ENCODE measurements at regions not wholly inside any gene's neighbourhood (a gene's known extent, or its start where the extent isn't known, plus 50 kb on each side); places are given as distances from the start of the nearest gene placed in this dataset.

- TF ChIP-seq RXRA (IDR thresholded peaks at IDR 0.05) (no peak), FOXA1 (IDR thresholded peaks at IDR 0.05) (no peak), JUND (IDR thresholded peaks at IDR 0.05) (no peak), TAF1 (conservative IDR thresholded peaks at IDR 0.05) (no peak), SP1 (IDR thresholded peaks at IDR 0.05) (no peak), HNF4G (IDR thresholded peaks at IDR 0.05) (no peak), NR2F2 (IDR thresholded peaks at IDR 0.05) (no peak), EGR1 (IDR thresholded peaks at IDR 0.05; ENCODE audit: low read depth in 2 of 2) (no peak), RAD21 (IDR thresholded peaks at IDR 0.05) (no peak), HNF4A (conservative IDR thresholded peaks at IDR 0.05) (no peak)
- no peak overlapping the region for H3K9ac ChIP-seq (ENCODE audit: low read depth in 1 of 2, low read length in 2 of 2)
- H3K27ac ChIP-seq (ENCODE audit: low read depth in 1 of 2, low read length in 2 of 2), result no peak overlapping the region
- H3K27me3 ChIP-seq (ENCODE audit: control insufficient read depth in 4 of 4, insufficient read depth in 4 of 4, low read length in 3 of 4), result no peaks in the 10 kb centered on the region
- no peak overlapping the region for H3K4me3 ChIP-seq (ENCODE audit: low read depth in 1 of 3, low read length in 3 of 3)
- WGBS, result 89% methylated on average over 1 of the region's 1 CpG
- no peak for DNase-seq (ENCODE audit: low spot score)
- H3K4me1 ChIP-seq (ENCODE audit: control insufficient read depth in 4 of 4, insufficient read depth in 4 of 4, low read length in 3 of 4), result no peaks in the 10 kb centered on the region
- no peaks in the 10 kb centered on the region for H3K9me3 ChIP-seq (ENCODE audit: control insufficient read depth in 4 of 4, low read length in 3 of 4)
- no peaks in the 10 kb centered on the region for H3K36me3 ChIP-seq (ENCODE audit: control insufficient read depth in 4 of 4, insufficient read depth in 3 of 4, low read depth in 1 of 4, low read length in 3 of 4)
These were observed 834.5 kb upstream of the ADGRL2 start for GRCh38 chr1:80966266-80966665.

GRCh38 chr1:80962564-80962963 is 838.2 kb upstream of the ADGRL2 start:
- H3K9me3 ChIP-seq (ENCODE audit: control insufficient read depth in 4 of 4, low read length in 3 of 4), result no peaks in the 10 kb centered on the region
- H3K9ac ChIP-seq (ENCODE audit: low read depth in 1 of 2, low read length in 2 of 2), result no peak overlapping the region
- DNase-seq (ENCODE audit: low spot score), result no peak
- H3K27ac ChIP-seq (ENCODE audit: low read depth in 1 of 2, low read length in 2 of 2), result no peak overlapping the region
- 96% methylated on average over 1 of the region's 1 CpG for WGBS
- no peaks in the 10 kb centered on the region for H3K36me3 ChIP-seq (ENCODE audit: control insufficient read depth in 4 of 4, insufficient read depth in 3 of 4, low read depth in 1 of 4, low read length in 3 of 4)
- TF ChIP-seq, protein P1, sequence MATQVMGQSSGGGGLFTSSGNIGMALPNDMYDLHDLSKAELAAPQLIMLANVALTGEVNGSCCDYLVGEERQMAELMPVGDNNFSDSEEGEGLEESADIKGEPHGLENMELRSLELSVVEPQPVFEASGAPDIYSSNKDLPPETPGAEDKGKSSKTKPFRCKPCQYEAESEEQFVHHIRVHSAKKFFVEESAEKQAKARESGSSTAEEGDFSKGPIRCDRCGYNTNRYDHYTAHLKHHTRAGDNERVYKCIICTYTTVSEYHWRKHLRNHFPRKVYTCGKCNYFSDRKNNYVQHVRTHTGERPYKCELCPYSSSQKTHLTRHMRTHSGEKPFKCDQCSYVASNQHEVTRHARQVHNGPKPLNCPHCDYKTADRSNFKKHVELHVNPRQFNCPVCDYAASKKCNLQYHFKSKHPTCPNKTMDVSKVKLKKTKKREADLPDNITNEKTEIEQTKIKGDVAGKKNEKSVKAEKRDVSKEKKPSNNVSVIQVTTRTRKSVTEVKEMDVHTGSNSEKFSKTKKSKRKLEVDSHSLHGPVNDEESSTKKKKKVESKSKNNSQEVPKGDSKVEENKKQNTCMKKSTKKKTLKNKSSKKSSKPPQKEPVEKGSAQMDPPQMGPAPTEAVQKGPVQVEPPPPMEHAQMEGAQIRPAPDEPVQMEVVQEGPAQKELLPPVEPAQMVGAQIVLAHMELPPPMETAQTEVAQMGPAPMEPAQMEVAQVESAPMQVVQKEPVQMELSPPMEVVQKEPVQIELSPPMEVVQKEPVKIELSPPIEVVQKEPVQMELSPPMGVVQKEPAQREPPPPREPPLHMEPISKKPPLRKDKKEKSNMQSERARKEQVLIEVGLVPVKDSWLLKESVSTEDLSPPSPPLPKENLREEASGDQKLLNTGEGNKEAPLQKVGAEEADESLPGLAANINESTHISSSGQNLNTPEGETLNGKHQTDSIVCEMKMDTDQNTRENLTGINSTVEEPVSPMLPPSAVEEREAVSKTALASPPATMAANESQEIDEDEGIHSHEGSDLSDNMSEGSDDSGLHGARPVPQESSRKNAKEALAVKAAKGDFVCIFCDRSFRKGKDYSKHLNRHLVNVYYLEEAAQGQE (IDR thresholded peaks at IDR 0.05), result no peak
- TF ChIP-seq RAD21 (IDR thresholded peaks at IDR 0.05) (no peak), GABPA (IDR thresholded peaks at IDR 0.05 in 1 of 2, conservative IDR thresholded peaks at IDR 0.05 in 1 of 2) (no peak), HNF4A (conservative IDR thresholded peaks at IDR 0.05) (no peak), YY1 (IDR thresholded peaks at IDR 0.05) (no peak), FOXA1 (IDR thresholded peaks at IDR 0.05) (no peak), HNF4G (IDR thresholded peaks at IDR 0.05) (no peak), FOXA2 (IDR thresholded peaks at IDR 0.05) (no peak), RXRA (IDR thresholded peaks at IDR 0.05) (no peak), ZBTB33 (IDR thresholded peaks at IDR 0.05) (no peak), CTCF (IDR thresholded peaks at IDR 0.05; ENCODE audit: low read depth, low read length, missing input control) (no peak), NR2F2 (IDR thresholded peaks at IDR 0.05) (no peak), SP1 (IDR thresholded peaks at IDR 0.05) (no peak), EGR1 (IDR thresholded peaks at IDR 0.05; ENCODE audit: low read depth in 2 of 2) (no peak), JUND (IDR thresholded peaks at IDR 0.05) (no peak), MAX (IDR thresholded peaks at IDR 0.05) (no peak)
- TF ChIP-seq, protein P2, sequence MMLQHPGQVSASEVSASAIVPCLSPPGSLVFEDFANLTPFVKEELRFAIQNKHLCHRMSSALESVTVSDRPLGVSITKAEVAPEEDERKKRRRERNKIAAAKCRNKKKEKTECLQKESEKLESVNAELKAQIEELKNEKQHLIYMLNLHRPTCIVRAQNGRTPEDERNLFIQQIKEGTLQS (IDR thresholded peaks at IDR 0.05), result no peak
- H3K4me1 ChIP-seq (ENCODE audit: control insufficient read depth in 4 of 4, insufficient read depth in 4 of 4, low read length in 3 of 4), result no peaks in the 10 kb centered on the region
- no peaks in the 10 kb centered on the region for H3K27me3 ChIP-seq (ENCODE audit: control insufficient read depth in 4 of 4, insufficient read depth in 4 of 4, low read length in 3 of 4)
- no peak overlapping the region for H3K4me3 ChIP-seq (ENCODE audit: low read depth in 1 of 3, low read length in 3 of 3)

All from liver (tissue), 8 donors.